RPMI8226 (cell line): ENCODE measurements at regions not wholly inside any gene's neighbourhood (a gene's known extent, or its start where the extent isn't known, plus 50 kb on each side); places are given as distances from the start of the nearest gene placed in this dataset.

Experiments used
- DNase-seq: peaks from one replicate; pipeline ENCODE4 v3.0.0-alpha.2; 2015

GRCh38 chr1:234554218-234554697 lies 55.7 kb downstream of the IRF2BP2 start:
- DNase-seq, result no peak

DNA sequence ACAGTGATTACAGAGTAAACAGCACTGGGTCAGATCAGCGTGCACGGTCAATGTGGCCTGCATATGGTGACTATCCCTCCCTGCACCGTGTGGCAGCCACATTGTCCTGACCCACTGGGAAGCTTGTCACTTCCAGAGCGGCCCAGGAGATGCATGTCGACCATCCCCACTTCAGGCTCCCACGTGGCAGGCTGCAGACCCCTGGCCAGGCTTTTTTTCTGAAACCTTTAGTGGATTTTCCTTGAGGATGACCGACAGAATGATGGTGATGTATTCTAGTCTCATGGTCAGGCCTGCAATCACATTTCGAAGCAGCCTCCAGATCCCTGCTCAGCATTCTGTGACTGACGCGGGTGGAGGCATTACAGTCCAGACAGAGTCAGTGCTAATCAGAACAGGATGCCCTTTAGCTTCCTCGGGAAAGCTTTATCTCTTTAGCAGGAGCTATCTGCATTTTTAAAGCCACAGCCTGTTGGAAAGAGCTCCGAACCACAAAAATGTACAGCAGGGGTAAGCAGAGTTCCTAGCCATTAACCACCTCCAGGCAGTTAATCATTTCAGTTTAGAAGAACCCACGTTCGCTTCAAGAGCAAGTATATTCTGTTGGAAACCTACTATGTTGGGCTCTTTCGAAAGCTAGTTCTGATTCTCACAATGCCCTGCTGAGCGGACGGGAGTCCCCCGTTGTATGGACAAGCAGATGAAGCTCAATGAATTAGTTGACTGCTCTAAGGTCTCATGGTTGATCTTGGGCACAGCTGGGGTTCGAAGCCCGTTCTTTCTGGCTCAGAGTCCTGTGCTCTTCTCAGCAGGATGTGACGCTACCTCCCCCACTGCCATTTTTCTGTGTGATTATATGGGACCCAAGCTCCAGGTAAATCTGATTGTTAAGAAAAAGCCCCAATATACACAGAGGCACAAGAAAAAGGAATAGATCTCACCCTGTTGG lies 56.5 kb downstream of the IRF2BP2 start:
- DNase-seq, result no peak

DNA sequence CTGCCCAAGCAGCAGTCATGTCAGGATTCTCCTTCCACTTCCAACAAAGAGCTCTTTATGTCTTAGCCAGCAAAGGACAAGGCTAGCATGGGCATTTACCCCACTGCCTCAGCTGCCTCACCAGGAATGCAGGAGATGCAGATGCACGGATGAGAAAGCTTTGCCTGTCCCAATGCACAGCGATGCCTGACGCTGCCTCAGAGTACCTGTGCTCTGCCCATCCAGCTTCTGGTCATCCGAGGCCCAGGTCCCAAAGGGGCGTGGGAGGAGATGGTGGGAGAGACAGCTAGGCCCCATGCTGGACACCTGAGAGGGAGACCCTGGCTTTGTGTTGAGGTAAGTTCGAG lies 59.0 kb downstream of the IRF2BP2 start:
- no peak for DNase-seq

DNA sequence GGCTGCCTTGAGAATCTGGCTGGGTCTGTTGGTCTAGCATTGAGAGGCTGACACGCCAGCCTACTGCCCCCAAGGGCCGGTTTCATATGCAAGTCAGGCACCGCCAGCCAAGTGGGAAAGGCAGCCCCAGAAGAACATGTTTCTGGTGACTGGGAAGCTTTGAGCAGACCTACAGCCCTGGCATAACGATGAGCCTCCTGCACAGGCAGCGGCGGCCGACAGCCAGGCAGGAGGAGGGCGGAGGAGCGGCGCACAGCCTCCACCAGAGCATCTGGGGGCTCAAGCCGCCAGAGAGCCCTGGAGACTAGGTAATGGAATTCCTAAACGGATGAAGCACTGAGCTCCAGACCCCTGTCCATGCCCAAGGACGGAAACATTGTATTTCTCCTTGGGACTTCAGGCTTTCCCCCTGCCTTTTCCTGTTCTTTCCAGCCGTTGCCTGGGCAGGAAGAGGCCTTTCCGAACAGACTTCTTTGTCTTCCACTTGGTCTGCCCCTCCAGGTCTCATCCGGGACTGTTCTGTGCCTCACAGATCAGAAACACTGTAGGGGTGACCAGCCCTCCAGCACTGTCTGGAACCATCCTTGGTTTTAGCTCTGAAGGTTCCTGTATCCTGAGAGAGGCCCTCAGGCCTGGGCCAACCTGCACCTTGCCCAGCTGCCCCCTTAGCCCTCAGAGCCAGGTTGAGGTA lies 59.5 kb downstream of the IRF2BP2 start:
- no peak for DNase-seq

DNA sequence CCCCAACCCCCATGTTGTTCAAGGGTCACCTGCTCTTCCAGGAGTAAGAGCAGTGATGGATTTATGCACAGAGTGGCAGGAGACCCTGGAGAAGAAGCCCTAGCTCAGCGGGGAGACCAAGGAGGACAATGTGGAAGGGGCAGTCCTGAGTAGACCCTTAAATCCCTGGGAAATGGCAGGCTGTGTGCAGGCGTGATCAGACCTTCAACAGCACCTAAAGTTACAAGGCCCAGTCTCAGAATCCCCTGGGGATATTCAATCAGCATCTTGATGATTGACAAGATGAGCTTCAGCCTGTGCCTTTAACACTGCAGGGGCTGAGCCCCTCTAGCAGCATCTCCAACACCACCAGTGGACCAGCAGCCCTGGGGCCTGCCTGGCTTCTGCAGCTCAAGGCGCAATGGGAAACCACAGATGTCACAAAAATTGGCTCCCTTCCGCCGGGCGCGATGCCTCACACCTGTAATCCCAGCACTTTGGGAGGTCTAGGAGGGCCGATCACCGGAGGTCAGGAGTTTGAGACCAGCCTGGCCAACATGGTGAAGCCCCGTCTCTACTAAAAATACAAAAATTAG lies 60.4 kb downstream of the IRF2BP2 start:
- DNase-seq, result no peak

- DNase-seq, result no peak
Measured at GRCh38 chr1:234546890-234547788, 62.8 kb downstream of the IRF2BP2 start.

DNA sequence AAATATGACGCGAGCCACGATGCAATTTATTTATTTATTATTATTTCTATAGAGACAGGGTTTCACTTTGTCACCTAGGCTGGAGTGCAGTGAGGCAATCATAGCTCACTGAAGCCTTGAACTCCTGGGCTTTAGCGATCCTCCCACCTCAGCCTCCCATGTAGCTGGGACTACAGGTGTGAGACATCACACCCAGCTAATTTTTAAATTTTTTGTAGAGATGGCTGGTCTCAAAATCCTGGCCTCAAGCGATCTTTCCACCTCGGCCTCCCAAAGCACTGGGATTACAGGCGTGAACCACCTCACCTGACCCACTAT lies 63.6 kb downstream of the IRF2BP2 start:
- no peak for DNase-seq

DNA sequence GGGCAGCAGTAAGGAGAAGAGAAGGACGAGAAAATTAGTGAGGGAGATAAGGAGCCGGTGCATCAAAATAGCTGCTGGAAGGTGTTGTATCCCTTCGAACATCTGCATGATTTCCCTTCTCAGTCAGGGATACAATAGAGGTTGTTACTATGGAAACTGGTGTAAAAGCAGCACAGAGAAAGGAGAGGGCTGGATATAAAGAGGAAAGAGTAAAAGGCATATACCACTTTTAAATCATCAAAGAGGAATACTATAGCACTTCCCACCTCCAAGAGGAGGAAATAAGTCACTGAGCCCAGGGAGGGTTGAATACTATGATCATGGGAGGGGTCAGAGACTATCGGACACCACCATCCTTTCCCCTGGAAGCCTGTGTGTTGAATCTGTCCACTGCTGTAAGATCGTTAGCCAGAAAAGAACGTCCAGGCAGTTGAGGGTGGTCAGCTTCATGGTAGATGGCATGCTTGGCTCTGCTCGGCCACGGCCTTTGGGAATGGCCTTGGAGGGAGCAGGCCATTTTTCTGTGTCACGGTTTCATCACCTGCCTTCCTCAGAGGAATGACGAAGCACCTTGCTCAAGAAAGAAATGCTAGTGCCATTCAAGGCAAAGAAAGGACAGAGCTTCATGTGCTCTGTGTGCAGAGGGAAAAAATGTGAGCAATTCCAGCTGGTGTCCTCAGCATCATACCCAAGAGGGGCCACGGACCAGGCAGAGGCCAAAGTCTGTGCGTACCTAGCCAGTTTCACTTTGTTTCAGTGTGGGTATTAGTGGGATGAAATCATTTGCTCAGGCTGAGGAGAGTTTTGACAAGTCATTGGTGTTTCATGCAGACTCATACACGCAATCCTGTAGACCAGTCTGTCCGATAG lies 64.2 kb downstream of the IRF2BP2 start:
- DNase-seq, result no peak

DNA sequence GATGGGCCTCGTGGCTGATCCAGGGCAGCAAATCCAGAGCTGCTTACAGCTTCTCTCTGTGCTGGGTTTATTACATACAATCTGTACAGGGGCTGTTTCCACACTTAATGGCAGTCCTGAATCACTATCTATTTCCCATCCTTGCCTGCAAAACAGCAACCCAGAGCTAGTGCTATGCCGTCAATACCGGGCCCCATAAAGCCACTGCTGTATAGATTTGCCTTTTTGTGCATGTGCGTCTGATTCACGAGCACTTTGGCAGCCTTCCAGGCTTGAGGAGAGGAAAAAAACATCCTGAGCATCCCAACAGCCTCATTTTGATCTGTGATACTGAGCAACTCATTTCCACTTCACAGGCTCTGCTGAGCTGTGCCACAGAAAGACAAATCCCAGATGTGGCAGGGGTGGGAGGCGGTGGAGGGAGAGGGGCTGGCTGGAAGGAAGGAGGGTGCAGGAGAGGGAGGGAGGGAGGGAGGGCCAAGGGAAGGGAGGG lies 65.2 kb upstream of the TARBP1 start:
- DNase-seq, result peak; percentile 82

DNA sequence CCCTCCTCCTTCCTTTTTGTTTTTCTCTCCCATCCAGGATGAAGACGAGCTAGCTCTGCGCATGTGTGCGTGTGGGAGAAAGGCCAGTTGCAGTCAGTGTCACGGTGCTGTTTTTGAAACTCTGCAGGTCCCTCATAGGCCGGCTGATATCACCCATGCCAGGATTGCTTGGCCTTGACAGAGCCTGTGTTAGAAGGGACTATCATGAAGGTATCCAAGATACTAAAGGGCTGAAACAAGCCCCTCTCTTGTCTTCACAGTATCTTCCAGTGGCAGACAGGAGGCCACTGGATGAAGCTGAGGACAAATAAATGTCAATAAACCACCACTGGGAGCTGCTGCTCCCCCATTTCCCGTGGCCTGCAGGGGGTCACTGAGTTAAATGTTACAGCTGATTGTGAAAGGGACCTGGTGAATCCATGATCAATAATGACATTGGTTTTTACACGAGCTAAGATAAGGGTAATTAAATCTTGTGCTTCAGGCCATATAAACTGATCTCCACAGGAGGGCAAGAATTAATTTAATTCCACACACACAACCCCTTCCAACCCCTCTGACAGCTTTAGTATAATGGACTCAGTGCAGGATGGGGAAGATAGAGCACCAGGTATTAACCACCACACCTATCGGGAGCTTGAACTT lies 64.6 kb upstream of the TARBP1 start:
- DNase-seq, result no peak

- no peak for DNase-seq
Measured at GRCh38 chr1:234542211-234542850, 63.4 kb upstream of the TARBP1 start.

GRCh38 chr1:234541286-234541975 lies 62.5 kb upstream of the TARBP1 start:
- DNase-seq, result no peak

DNA sequence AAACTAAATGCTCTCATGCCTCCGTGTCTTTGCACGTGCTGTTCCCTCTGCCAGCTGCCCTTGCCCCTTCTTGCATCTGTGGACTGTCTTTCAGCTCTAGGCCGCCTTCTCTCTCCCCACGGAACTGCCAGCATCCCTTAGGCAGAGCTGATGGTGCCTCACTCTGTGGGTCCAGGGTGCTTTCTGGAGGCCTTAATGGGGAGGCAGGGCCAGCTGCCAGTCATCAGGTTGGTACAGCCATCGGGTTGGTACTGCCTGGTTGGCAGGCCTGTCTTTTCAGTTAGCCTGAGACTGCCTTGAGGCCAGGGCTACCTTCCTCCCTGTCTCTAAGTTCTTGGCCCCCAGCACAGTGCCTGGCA lies 61.4 kb upstream of the TARBP1 start:
- no peak for DNase-seq

DNA sequence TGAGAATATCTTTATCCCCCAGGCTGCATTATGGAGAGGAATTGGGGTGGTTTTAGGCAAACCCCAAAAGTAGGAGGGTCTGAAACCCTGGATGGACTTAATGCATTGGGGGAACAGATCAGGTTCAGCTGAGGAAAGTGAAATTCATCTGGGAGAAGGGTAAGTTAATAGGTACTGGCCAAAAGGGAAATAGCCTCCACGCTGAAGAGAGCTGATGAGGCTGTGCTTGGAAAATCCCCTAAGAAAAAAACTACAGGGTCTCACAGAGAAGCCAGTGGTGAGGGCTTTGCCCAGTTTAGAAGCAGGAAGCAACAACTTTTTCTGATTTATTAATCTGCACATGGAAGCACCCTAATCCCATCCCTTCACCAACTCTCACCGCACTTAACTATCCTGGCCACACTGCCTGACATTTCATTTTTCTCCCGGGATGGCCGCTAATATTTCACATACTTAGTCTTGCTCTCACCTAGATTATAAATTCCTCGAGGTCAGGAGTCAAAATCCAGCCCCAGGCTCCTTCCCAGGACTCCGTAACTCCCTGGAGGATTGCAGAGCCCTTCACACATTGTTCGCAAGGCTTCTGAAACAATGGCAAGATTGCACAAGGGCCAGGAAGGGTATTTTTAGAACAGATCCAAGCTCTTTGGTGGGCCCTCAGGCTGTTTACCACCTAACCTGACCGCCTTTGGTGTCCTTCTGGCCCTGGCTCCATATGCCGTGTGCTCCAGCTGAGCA lies 60.9 kb upstream of the TARBP1 start:
- DNase-seq, result no peak

- no peak for DNase-seq
Measured at GRCh38 chr1:234538930-234539649, 60.1 kb upstream of the TARBP1 start.

- DNase-seq, result no peak
Measured at GRCh38 chr1:234538062-234538731, 59.2 kb upstream of the TARBP1 start.

- DNase-seq, result no peak
Measured at GRCh38 chr1:234537236-234537635, 58.3 kb upstream of the TARBP1 start.

DNA sequence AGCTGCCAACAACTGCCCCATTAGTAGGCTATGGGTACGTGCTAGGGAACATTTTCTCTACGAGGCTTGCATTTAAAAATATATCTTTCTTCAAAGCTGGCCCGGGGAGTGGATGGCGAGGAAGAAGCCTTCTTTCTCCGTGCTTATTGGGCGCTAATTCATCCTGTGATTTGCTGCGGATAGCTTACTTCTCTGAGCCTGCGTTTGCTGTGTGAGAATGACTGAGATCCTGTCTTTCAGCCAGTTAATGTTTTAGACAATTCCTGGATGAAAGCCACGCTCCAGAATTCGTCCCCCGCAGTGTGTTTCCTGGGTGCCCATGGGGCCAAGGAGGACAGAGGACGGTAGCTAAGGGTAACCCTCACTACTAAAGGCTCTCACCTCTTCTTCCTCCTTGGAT lies 57.8 kb upstream of the TARBP1 start:
- no peak for DNase-seq
